ENCODE measurements at regions not wholly inside any gene's neighbourhood (a gene's known extent, or its start where the extent isn't known, plus 50 kb on each side); places are given as distances from the start of the nearest gene placed in this dataset.

GRCh38 chrX:7568130-7568529 lies 274.8 kb upstream of the VCX start:
- BruUV-seq (replicated peaks) = no TSS peak

DNA sequence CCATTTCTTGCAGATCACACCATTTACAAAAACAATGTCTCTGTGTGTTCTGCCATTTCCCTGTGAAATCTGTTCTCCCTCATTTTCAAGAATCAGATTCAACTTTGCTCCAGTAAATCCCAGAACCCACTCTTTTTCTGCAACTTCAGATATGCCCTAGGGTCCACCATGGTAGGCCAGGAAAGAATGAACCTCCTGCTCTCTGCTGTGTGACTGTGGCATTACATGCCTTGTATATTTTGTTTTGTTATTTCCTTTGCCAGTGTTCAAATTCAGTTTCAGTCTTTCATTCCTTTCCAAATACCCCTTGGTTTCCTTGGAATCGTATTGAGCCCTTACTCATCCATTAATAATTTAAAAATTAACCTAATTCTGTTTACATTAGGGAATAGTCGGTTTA lies 290.2 kb upstream of the VCX start:
- no peaks in the 10 kb centered on the region for H3F3A ChIP-seq (ENCODE audit: insufficient read depth, low read depth)
- intact Hi-C loops (cut with micrococcal nuclease; ENCODE audit: unreplicated experiment) = no loop called here
- TF ChIP-seq, protein P1, sequence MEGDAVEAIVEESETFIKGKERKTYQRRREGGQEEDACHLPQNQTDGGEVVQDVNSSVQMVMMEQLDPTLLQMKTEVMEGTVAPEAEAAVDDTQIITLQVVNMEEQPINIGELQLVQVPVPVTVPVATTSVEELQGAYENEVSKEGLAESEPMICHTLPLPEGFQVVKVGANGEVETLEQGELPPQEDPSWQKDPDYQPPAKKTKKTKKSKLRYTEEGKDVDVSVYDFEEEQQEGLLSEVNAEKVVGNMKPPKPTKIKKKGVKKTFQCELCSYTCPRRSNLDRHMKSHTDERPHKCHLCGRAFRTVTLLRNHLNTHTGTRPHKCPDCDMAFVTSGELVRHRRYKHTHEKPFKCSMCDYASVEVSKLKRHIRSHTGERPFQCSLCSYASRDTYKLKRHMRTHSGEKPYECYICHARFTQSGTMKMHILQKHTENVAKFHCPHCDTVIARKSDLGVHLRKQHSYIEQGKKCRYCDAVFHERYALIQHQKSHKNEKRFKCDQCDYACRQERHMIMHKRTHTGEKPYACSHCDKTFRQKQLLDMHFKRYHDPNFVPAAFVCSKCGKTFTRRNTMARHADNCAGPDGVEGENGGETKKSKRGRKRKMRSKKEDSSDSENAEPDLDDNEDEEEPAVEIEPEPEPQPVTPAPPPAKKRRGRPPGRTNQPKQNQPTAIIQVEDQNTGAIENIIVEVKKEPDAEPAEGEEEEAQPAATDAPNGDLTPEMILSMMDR (conservative IDR thresholded peaks at IDR 0.05) = no peak
- no peak for TF ChIP-seq EZH2 (IDR thresholded peaks at IDR 0.05; ENCODE audit: low read depth)
- H3K4me3 ChIP-seq = no peak overlapping the region
- DNase-seq = no peak
- no peaks in the 10 kb centered on the region for H3K9me3 ChIP-seq (ENCODE audit: insufficient read depth, low read depth)
- CTCF ChIA-PET = no interaction called here
- H4K20me1 ChIP-seq (ENCODE audit: insufficient read depth) = no peaks in the 10 kb centered on the region
- H3K9me2 ChIP-seq (ENCODE audit: insufficient read depth) = no peaks in the 10 kb centered on the region
- no peaks in the 10 kb centered on the region for H3K4me1 ChIP-seq (replicated peaks; ENCODE audit: insufficient read depth)
- POLR2A ChIA-PET (ENCODE audit: unreplicated experiment) = no interaction called here
- no peak overlapping the region for H3K4me2 ChIP-seq
- H3K79me2 ChIP-seq (ENCODE audit: low read depth) = no peaks in the 10 kb centered on the region
- H3K36me3 ChIP-seq (ENCODE audit: low read depth) = no peaks in the 10 kb centered on the region
- H2AFZ ChIP-seq = no peak overlapping the region
- no peaks in the 10 kb centered on the region for H3K27me3 ChIP-seq (ENCODE audit: insufficient read depth, low read depth)
- H3K27ac ChIP-seq = no peak overlapping the region
- no TSS peak for BruUV-seq (replicated peaks)

More at GRCh38 chrX:7568130-7568529, 274.8 kb upstream of the VCX start:
- intact Hi-C loops (cut with micrococcal nuclease; ENCODE audit: unreplicated experiment) = no loop called here
- H3K9me2 ChIP-seq (ENCODE audit: insufficient read depth) = no peaks in the 10 kb centered on the region
- TF ChIP-seq EZH2 (IDR thresholded peaks at IDR 0.05; ENCODE audit: low read depth) = no peak
- TF ChIP-seq, protein P1 (conservative IDR thresholded peaks at IDR 0.05) = no peak
- H2AFZ ChIP-seq = no peak overlapping the region
- CTCF ChIA-PET = no interaction called here
- H3K27ac ChIP-seq = no peak overlapping the region
- no peaks in the 10 kb centered on the region for H3F3A ChIP-seq (ENCODE audit: insufficient read depth, low read depth)
- no peaks in the 10 kb centered on the region for H3K4me1 ChIP-seq (replicated peaks; ENCODE audit: insufficient read depth)
- no peaks in the 10 kb centered on the region for H3K27me3 ChIP-seq (ENCODE audit: insufficient read depth, low read depth)
- DNase-seq = no peak
- H3K9me3 ChIP-seq (ENCODE audit: insufficient read depth, low read depth) = no peaks in the 10 kb centered on the region
- no peak overlapping the region for H3K4me3 ChIP-seq
- no peak overlapping the region for H3K4me2 ChIP-seq
- H4K20me1 ChIP-seq (ENCODE audit: insufficient read depth) = no peaks in the 10 kb centered on the region
- no peaks in the 10 kb centered on the region for H3K79me2 ChIP-seq (ENCODE audit: low read depth)
- H3K36me3 ChIP-seq (ENCODE audit: low read depth) = no peaks in the 10 kb centered on the region
- POLR2A ChIA-PET (ENCODE audit: unreplicated experiment) = no interaction called here

- CTCF ChIA-PET = no interaction called here
- H3F3A ChIP-seq (ENCODE audit: insufficient read depth, low read depth) = no peaks in the 10 kb centered on the region
- no peak for DNase-seq
- H3K4me2 ChIP-seq = no peak overlapping the region
- H3K4me3 ChIP-seq = no peak overlapping the region
- H3K9me2 ChIP-seq (ENCODE audit: insufficient read depth) = no peaks in the 10 kb centered on the region
- no peaks in the 10 kb centered on the region for H3K9me3 ChIP-seq (ENCODE audit: insufficient read depth, low read depth)
- no peak overlapping the region for H2AFZ ChIP-seq
- no peaks in the 10 kb centered on the region for H3K4me1 ChIP-seq (replicated peaks; ENCODE audit: insufficient read depth)
- intact Hi-C loops (cut with micrococcal nuclease; ENCODE audit: unreplicated experiment) = no loop called here
- no TSS peak for BruUV-seq (replicated peaks)
- H3K27me3 ChIP-seq (ENCODE audit: insufficient read depth, low read depth) = no peaks in the 10 kb centered on the region
- H3K79me2 ChIP-seq (ENCODE audit: low read depth) = no peaks in the 10 kb centered on the region
- POLR2A ChIA-PET (ENCODE audit: unreplicated experiment) = no interaction called here
- H3K27ac ChIP-seq = no peak overlapping the region
- H3K36me3 ChIP-seq (ENCODE audit: low read depth) = no peaks in the 10 kb centered on the region
- no peak for TF ChIP-seq EZH2 (IDR thresholded peaks at IDR 0.05; ENCODE audit: low read depth)
- TF ChIP-seq, protein P1 (conservative IDR thresholded peaks at IDR 0.05) = no peak
- no peaks in the 10 kb centered on the region for H4K20me1 ChIP-seq (ENCODE audit: insufficient read depth)
These were observed 296.4 kb upstream of the VCX start for GRCh38 chrX:7546551-7547080.
